Stimulated activated CD4-positive, alpha-beta T cell treated with anti-CD3 and anti-CD28 coated beads, TNF-alpha, amount 100 ng/mL, for 24 hours (primary cell): ENCODE measurements at regions not wholly inside any gene's neighbourhood (a gene's known extent, or its start where the extent isn't known, plus 50 kb on each side); places are given as distances from the start of the nearest gene placed in this dataset.
"Not testable (repeated sequence)": the region's sequence is repeated elsewhere in the genome, so short reads cannot be mapped to it uniquely, and the experiment has no call there.

Source experiments
- DNase-seq, 3 experiments: peaks; one replicate each; pipeline ENCODE4 v3.0.0-alpha.2; 2020; ENCODE audit warnings: low read depth in 3 of 3

- DNase-seq = no peak
Measured at GRCh38 chr10:52956461-52956860, 183.9 kb upstream of the MBL2 start.

- DNase-seq = no peak
Measured at GRCh38 chr10:52955337-52955736, 182.8 kb upstream of the MBL2 start.

- DNase-seq = no peak
Measured at GRCh38 chr10:52954407-52954806, 181.8 kb upstream of the MBL2 start.

- DNase-seq = no peak
Measured at GRCh38 chr10:52952391-52953055, 179.9 kb upstream of the MBL2 start.

- peak in 1 of 3 experiments; percentile 2 for DNase-seq
Measured at GRCh38 chr10:52951824-52952223, 179.2 kb upstream of the MBL2 start.

- DNase-seq = no peak
Measured at GRCh38 chr10:52950578-52950977, 178.0 kb upstream of the MBL2 start.

- DNase-seq = no peak
Measured at GRCh38 chr10:52949899-52950298, 177.3 kb upstream of the MBL2 start.

- no peak for DNase-seq
Measured at GRCh38 chr10:52946486-52946885, 173.9 kb upstream of the MBL2 start.

GRCh38 chr10:52945521-52945920 lies 172.9 kb upstream of the MBL2 start:
- DNase-seq = not testable (repeated sequence)

- DNase-seq = no peak
Measured at GRCh38 chr10:52940921-52941320, 168.3 kb upstream of the MBL2 start.

GRCh38 chr10:52939894-52940293 lies 167.3 kb upstream of the MBL2 start:
- no peak for DNase-seq

GRCh38 chr10:52933748-52934147 lies 161.2 kb upstream of the MBL2 start:
- DNase-seq = no peak

- no peak for DNase-seq
Measured at GRCh38 chr10:52927678-52928077, 155.1 kb upstream of the MBL2 start.

- DNase-seq = no peak
Measured at GRCh38 chr10:52923520-52923919, 150.9 kb upstream of the MBL2 start.

- no peak for DNase-seq
Measured at GRCh38 chr10:52918714-52919305, 146.2 kb upstream of the MBL2 start.

- no peak for DNase-seq
Measured at GRCh38 chr10:52915391-52915790, 142.8 kb upstream of the MBL2 start.

GRCh38 chr10:52911163-52911562 lies 138.6 kb upstream of the MBL2 start:
- DNase-seq = no peak

GRCh38 chr10:52908478-52908877 lies 135.9 kb upstream of the MBL2 start:
- DNase-seq = no peak

- no peak for DNase-seq
Measured at GRCh38 chr10:52906046-52906445, 133.5 kb upstream of the MBL2 start.

GRCh38 chr10:52903397-52903938 lies 130.9 kb upstream of the MBL2 start:
- DNase-seq = no peak

GRCh38 chr10:52900593-52900992 lies 128.0 kb upstream of the MBL2 start:
- DNase-seq = no peak

- DNase-seq = no peak
Measured at GRCh38 chr10:52897162-52897561, 124.6 kb upstream of the MBL2 start.

- no peak for DNase-seq
Measured at GRCh38 chr10:52895059-52895458, 122.5 kb upstream of the MBL2 start.

- no peak for DNase-seq
Measured at GRCh38 chr10:52890281-52890680, 117.7 kb upstream of the MBL2 start.
